GM12875 (cell line): ENCODE measurements at regions not wholly inside any gene's neighbourhood (a gene's known extent, or its start where the extent isn't known, plus 50 kb on each side); places are given as distances from the start of the nearest gene placed in this dataset.
A peak's percentile ranks its signal among the peaks of the same experiment; 100 is the strongest.

Experiments used
- H3K4me3 ChIP-seq: one replicate; pipeline ENCODE4 v1.5.1; 2011; ENCODE audit warnings: low read depth, low read length, control low read depth
- TF ChIP-seq, protein P1 (sequence below): IDR thresholded peaks from 2 replicates; pipeline ENCODE4 v1.5.1; 2011; ENCODE audit warnings: low read depth, mild to moderate bottlenecking, control low read depth, inconsistent platforms, low read length, moderate library complexity, borderline replicate concordance; ENCODE audit not compliant: insufficient read depth

DNA sequence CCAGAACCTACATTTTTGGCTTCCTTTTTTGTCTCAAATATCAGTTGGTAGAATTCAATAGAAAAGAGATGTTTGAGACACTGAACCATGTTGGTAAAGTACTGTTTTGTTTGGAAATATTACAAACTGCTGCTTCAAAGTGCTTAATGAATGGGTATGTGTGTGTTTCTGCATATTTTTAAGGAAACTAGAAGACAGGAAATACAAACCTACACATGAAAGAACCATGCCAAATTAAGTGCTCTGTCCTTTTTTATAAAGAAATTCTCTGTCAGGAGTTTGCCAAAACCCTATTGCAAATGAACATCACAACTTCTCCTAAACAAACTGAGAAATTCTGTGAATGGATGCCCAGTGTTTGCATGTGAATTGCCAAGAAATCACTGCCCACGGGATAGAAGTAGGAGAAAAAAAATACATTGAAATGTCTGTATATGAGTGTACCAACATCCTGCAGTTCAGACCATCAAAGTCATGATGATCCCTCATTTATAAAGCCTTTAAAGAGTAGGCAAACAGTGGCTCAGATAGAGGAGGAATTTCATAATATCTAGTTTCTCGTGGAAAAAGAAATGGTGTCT lies 69.6 kb upstream of the RND3 start:
- H3K4me3 ChIP-seq = no peak overlapping the region
- TF ChIP-seq, protein P1, sequence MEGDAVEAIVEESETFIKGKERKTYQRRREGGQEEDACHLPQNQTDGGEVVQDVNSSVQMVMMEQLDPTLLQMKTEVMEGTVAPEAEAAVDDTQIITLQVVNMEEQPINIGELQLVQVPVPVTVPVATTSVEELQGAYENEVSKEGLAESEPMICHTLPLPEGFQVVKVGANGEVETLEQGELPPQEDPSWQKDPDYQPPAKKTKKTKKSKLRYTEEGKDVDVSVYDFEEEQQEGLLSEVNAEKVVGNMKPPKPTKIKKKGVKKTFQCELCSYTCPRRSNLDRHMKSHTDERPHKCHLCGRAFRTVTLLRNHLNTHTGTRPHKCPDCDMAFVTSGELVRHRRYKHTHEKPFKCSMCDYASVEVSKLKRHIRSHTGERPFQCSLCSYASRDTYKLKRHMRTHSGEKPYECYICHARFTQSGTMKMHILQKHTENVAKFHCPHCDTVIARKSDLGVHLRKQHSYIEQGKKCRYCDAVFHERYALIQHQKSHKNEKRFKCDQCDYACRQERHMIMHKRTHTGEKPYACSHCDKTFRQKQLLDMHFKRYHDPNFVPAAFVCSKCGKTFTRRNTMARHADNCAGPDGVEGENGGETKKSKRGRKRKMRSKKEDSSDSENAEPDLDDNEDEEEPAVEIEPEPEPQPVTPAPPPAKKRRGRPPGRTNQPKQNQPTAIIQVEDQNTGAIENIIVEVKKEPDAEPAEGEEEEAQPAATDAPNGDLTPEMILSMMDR = no peak

DNA sequence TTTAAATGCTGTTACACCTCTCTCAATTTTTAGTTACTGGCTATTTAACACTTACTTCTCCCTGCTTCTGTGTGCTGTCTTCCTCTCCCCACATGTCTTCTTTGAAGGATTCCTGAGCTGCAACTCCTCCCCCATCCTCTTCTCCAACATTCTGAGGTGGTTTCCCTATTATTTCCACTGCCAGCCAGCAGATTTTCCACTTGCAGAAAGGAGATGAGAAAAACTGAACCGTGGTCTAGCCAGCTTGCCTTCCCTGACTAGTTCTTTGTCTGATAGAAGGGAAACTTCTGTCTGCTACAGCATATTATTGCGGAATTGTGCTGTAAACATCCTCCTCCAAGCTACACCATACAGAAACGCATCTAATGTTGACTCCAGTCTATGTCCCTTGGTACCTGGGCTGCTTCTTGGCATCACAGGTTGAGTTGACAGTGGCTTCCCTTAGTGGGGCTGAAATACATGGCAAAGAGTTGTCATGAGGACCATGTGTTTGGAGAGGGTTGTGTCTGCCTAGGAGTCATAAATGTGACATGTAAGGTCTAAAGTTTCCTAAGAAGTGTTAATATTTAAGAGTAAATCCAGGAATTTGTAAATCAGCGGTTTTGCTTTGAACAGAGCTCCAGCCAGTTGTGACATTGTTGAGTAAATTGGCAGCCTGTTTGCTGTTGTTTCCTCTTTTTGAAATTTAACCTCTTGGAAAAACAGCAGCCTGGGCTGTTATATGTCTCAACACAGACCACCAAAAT lies 68.3 kb upstream of the RND3 start:
- H3K4me3 ChIP-seq = no peak overlapping the region
- TF ChIP-seq, protein P1 = no peak

DNA sequence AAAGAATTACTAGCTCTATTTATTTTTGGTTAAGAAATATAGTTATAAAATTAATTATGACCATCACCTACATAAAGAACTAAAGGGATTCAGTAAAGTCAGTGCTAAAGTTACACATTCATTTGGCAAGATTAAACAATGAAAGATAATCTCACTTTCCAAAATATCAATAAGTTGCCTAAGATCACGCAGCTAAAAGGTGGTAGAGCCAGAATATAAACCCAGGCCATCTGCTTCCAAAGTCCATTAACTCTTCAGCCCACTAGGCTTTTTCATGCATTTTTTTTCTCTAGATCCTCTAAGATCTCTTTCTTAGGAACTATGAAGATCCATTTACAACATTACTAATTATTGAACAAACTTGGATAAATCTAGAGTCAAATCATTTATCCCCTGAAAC lies 66.6 kb upstream of the RND3 start:
- TF ChIP-seq, protein P1 = no peak
- no peak overlapping the region for H3K4me3 ChIP-seq

DNA sequence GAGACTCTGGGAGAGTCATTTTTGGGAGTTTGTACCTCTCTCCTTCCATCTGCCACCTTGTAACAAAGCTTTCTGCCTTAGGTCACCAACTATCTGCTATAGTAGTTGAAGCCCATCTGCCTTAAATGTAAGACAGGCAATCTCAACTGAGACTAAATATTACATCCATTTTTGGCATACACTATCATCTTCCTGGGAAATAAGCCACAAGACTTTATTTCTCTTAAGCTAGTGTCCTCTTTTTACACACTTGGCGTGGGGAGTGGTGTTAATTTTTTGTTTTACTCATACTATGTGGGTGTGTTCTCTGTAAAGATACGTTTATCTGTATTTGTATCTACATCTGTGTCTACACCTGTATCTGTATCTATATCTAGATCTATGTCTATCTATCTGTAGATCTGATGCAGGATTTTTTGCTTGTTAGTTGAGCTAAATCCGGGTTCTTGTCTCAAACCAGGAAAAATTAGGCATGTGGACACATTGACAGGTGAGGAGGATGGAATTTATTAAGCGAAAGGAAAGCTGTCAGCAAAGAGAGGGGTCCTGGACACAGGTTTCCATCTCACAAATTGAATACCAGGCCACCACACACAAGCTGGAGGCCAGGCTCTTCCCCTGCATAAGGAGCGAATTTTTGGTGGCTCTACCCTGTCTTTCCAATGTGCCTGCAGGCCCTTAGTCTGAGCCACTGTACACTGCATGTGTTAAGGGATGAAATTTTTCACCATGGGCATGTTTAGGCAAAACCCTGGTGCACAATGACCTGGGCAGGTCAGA lies 64.8 kb upstream of the RND3 start:
- no peak overlapping the region for H3K4me3 ChIP-seq
- TF ChIP-seq, protein P1 = no peak

DNA sequence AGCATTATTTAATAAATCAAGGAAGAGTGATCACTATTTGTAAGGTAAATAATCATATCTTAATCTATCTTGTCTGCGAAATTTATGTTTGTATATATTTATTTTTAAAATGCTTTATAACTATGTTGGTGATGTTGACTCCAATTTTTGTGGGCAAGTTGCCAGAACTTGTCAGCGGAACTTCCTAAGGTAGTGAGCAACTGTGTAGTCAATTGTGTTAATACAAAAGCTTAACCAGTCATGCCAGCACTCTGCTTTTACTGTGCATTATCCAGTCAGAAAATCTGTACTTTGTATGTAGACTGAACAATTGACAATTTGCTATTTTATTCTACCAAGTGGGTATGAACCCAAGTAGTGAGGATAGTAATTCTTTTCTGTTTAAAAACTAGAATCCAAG lies 61.9 kb upstream of the RND3 start:
- TF ChIP-seq, protein P1 = no peak
- no peak overlapping the region for H3K4me3 ChIP-seq

DNA sequence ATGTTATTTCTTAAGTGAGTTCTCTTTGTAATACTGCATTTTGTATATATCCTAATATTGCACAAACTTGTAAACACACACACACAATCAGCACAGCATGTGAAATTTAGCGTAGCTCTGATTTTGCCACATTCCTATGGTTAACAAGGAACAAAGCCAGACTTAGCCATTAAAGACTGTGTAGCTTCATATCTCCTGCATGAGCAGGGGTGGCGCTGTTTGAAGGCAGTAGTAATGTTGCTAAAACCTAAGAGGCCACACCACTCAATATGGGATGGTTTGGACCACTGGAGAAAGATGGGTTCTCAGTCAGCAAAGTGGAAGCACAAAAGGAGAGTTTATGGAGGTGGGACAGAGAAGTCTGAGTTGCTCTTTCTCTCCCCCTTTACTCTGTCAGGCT lies 61.1 kb upstream of the RND3 start:
- no peak overlapping the region for H3K4me3 ChIP-seq
- TF ChIP-seq, protein P1 = peak; percentile 50; the same call in 1 of the 2 replicates
